ENCODE measurements at regions not wholly inside any gene's neighbourhood (a gene's known extent, or its start where the extent isn't known, plus 50 kb on each side); places are given as distances from the start of the nearest gene placed in this dataset.

DNA sequence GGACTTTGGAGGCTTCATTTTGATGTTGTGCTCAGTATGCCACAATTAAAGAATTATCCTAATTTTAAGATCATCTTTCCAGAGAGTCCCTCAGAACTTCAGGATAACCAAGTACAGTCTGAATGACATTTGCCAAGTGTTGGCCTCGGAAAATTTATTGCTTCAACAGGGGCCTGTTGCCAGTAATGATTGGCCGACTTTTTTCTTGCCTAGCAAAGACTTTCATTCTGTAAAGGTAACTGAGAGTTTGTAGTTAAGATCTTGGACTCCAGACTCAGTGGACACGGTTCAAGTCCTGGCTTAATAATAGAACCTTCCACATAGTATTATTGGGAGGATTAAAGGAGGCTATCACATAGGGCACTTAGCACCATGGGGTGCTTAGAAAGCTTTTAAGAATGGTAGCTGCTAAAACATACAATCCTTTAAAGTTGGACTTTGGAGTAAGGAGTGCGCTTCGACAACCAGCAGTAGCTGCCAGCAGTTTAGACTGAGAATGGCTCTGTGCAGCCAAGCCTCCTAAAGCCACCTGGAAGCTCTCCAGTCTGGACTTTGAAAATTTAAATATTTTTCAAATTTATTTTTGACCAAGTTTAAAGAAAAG, 90.0 kb downstream of the PLCE1 start:
- H3K27me3 ChIP-seq (replicated peaks; ENCODE audit: insufficient read depth) = no peaks in the 10 kb centered on the region
- H2AFZ ChIP-seq = no peak overlapping the region
- H3K4me2 ChIP-seq (ENCODE audit: unreplicated experiment) = no peak overlapping the region
- no peaks in the 10 kb centered on the region for H3K36me3 ChIP-seq (ENCODE audit: low read depth)
- WGBS, 2 experiments (ENCODE audit: low coverage in 1 of 2, low lambda C conversion rate in 2 of 2, missing lambda C conversion rate in 2 of 2) = 77 to 81% methylated on average over 5 of the region's 5 CpGs
- TF ChIP-seq EZH2phosphoT487 (IDR thresholded peaks at IDR 0.05; ENCODE audit: insufficient read depth, low read depth) = no peak
- no peak for TF ChIP-seq EZH2 (IDR thresholded peaks at IDR 0.05; ENCODE audit: insufficient read depth, poor library complexity, severe bottlenecking)
- no peak overlapping the region for H3K27ac ChIP-seq
- in situ Hi-C loops (cut with MboI) = loop anchor here (10.0 kb wide), 1 partner anchor 231 kb away; no protein-coding TSS in a partner anchor
- no peak overlapping the region for H3K4me3 ChIP-seq
- 0 out of 2 replicates have a peak, but pooled peaks cover 3% of the 10 kb centered on the region for H3F3A ChIP-seq (ENCODE audit: insufficient read depth)
- no peaks in the 10 kb centered on the region for H3K79me2 ChIP-seq (ENCODE audit: insufficient read depth)
- H3K9me2 ChIP-seq (ENCODE audit: insufficient read depth) = no peaks in the 10 kb centered on the region
- DNase-seq = no peak
- no peak overlapping the region for H3K9ac ChIP-seq
- H3K4me1 ChIP-seq (ENCODE audit: insufficient read depth) = peaks cover 4% of the 10 kb centered on the region; the same call in 1 of the 2 replicates
- H4K20me1 ChIP-seq (ENCODE audit: insufficient read depth) = no peaks in the 10 kb centered on the region
- H3K9me3 ChIP-seq (ENCODE audit: low read depth) = no peaks in the 10 kb centered on the region

GRCh38 chr10:94084344-94084743, 90.6 kb downstream of the PLCE1 start:
- H3K9me2 ChIP-seq (ENCODE audit: insufficient read depth) = no peaks in the 10 kb centered on the region
- DNase-seq = no peak
- no peak overlapping the region for H3K4me2 ChIP-seq (ENCODE audit: unreplicated experiment)
- H3K9ac ChIP-seq = no peak overlapping the region
- in situ Hi-C loops (cut with MboI) = loop anchor here (10.0 kb wide), 1 partner anchor 230 kb away; no protein-coding TSS in a partner anchor
- no peaks in the 10 kb centered on the region for H3K9me3 ChIP-seq (ENCODE audit: low read depth)
- no peaks in the 10 kb centered on the region for H3K79me2 ChIP-seq (ENCODE audit: insufficient read depth)
- no peaks in the 10 kb centered on the region for H3K27me3 ChIP-seq (replicated peaks; ENCODE audit: insufficient read depth)
- TF ChIP-seq EZH2phosphoT487 (IDR thresholded peaks at IDR 0.05; ENCODE audit: insufficient read depth, low read depth) (no peak), EZH2 (IDR thresholded peaks at IDR 0.05; ENCODE audit: insufficient read depth, poor library complexity, severe bottlenecking) (no peak)
- H3F3A ChIP-seq (ENCODE audit: insufficient read depth) = 0 out of 2 replicates have a peak, but pooled peaks cover 9% of the 10 kb centered on the region
- H3K27ac ChIP-seq = no peak overlapping the region
- no peak overlapping the region for H2AFZ ChIP-seq
- 97 to 98% methylated on average over 5 of the region's 5 CpGs for whole genome bisulfite sequencing, 2 experiments (ENCODE audit: low coverage in 1 of 2, low lambda C conversion rate in 2 of 2, missing lambda C conversion rate in 2 of 2)
- no peaks in the 10 kb centered on the region for H3K36me3 ChIP-seq (ENCODE audit: low read depth)
- H3K4me3 ChIP-seq = no peak overlapping the region
- peaks cover 7% of the 10 kb centered on the region; the same call in 1 of the 2 replicates for H3K4me1 ChIP-seq (ENCODE audit: insufficient read depth)
- H4K20me1 ChIP-seq (ENCODE audit: insufficient read depth) = no peaks in the 10 kb centered on the region

GRCh38 chr10:94085288-94085687, 91.6 kb downstream of the PLCE1 start:
- Histone ChIP-seq H3K36me3 (ENCODE audit: low read depth) (no peaks in the 10 kb centered on the region), H3K9me2 (ENCODE audit: insufficient read depth) (no peaks in the 10 kb centered on the region), H3K27me3 (replicated peaks; ENCODE audit: insufficient read depth) (no peaks in the 10 kb centered on the region), H4K20me1 (ENCODE audit: insufficient read depth) (no peaks in the 10 kb centered on the region), H3F3A (ENCODE audit: insufficient read depth) (0 out of 2 replicates have a peak, but pooled peaks cover 12% of the 10 kb centered on the region), H3K4me3 (no peak overlapping the region), H3K27ac (no peak overlapping the region), H3K4me1 (ENCODE audit: insufficient read depth) (peaks cover 7% of the 10 kb centered on the region; the same call in 1 of the 2 replicates), H3K9ac (no peak overlapping the region), H3K79me2 (ENCODE audit: insufficient read depth) (no peaks in the 10 kb centered on the region), H2AFZ (no peak overlapping the region), H3K4me2 (ENCODE audit: unreplicated experiment) (no peak overlapping the region), H3K9me3 (ENCODE audit: low read depth) (no peaks in the 10 kb centered on the region)
- DNase-seq = no peak
- TF ChIP-seq EZH2phosphoT487 (IDR thresholded peaks at IDR 0.05; ENCODE audit: insufficient read depth, low read depth) = no peak
- TF ChIP-seq EZH2 (IDR thresholded peaks at IDR 0.05; ENCODE audit: insufficient read depth, poor library complexity, severe bottlenecking) = no peak
- WGBS, 2 experiments (ENCODE audit: low coverage in 1 of 2, low lambda C conversion rate in 2 of 2, missing lambda C conversion rate in 2 of 2) = 57 to 69% methylated on average over 4 of the region's 4 CpGs
- in situ Hi-C loops (cut with MboI) = loop anchor here (10.0 kb wide), 1 partner anchor 230 kb away; no protein-coding TSS in a partner anchor

DNA sequence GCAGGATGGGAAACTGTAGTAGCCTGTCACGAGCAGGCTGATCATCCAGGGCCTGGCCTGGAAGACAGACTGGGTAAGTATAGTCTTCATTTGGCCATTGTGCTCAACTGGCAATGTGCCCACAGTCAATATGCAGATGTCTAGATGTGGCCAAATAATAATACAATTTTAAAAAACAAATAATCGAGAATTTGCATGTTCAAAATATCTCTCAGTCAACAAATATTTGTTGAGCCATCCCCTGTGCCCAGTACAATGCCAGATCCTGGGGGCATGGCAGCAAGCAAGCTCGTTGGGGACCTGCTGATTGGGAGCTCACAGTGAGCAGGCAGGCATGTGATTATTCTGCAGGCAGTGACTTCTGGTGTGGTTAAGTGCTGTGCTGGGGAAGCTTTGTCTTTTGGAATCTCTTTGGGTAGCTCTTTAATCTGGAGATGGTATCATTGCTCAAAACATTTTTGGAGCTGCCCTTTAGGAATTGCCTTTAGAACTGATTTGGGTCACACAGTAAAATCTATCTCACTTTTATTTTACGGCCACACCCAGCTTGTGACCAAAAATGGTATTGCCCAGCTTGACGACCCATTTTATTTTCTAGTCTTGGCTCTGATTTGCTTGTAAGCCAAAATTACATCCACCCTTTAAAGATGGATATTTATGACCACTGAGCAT, 92.2 kb downstream of the PLCE1 start:
- Histone ChIP-seq H2AFZ (no peak overlapping the region), H3F3A (ENCODE audit: insufficient read depth) (0 out of 2 replicates have a peak, but pooled peaks cover 12% of the 10 kb centered on the region), H3K4me1 (ENCODE audit: insufficient read depth) (peaks cover 7% of the 10 kb centered on the region; the same call in 1 of the 2 replicates), H3K27ac (no peak overlapping the region), H3K9ac (no peak overlapping the region), H3K27me3 (replicated peaks; ENCODE audit: insufficient read depth) (no peaks in the 10 kb centered on the region), H3K4me3 (no peak overlapping the region), H3K9me2 (ENCODE audit: insufficient read depth) (no peaks in the 10 kb centered on the region), H3K4me2 (ENCODE audit: unreplicated experiment) (no peak overlapping the region), H3K36me3 (ENCODE audit: low read depth) (no peaks in the 10 kb centered on the region), H3K79me2 (ENCODE audit: insufficient read depth) (no peaks in the 10 kb centered on the region), H4K20me1 (ENCODE audit: insufficient read depth) (no peaks in the 10 kb centered on the region), H3K9me3 (ENCODE audit: low read depth) (no peaks in the 10 kb centered on the region)
- DNase-seq = no peak
- WGBS, 2 experiments (ENCODE audit: low coverage in 1 of 2, low lambda C conversion rate in 2 of 2, missing lambda C conversion rate in 2 of 2) = 64 to 69% methylated on average over 5 of the region's 5 CpGs
- TF ChIP-seq EZH2 (IDR thresholded peaks at IDR 0.05; ENCODE audit: insufficient read depth, poor library complexity, severe bottlenecking) (no peak), EZH2phosphoT487 (IDR thresholded peaks at IDR 0.05; ENCODE audit: insufficient read depth, low read depth) (no peak)
- in situ Hi-C loops (cut with MboI) = loop anchor here (10.0 kb wide), 1 partner anchor 229 kb away; no protein-coding TSS in a partner anchor

Data from GM23248 (cell line).